Activated CD8-positive, alpha-beta memory T cell treated with anti-CD3 and anti-CD28 coated beads, Interleukin-2, amount 10 ng/mL, durations not matched to agents 7 days and 5 days (primary cell): ENCODE measurements at regions not wholly inside any gene's neighbourhood (a gene's known extent, or its start where the extent isn't known, plus 50 kb on each side); places are given as distances from the start of the nearest gene placed in this dataset.

ENCODE experiments used
- ATAC-seq: fragments of 150-1000 bp; cut with Tn5 transposase; one replicate; pipeline ENCODE4 v1.10.0; 2021; ENCODE audit warnings: moderate library complexity
- CTCF ChIA-PET: fragments of 350-600 bp; sonication (Branson Sonifier 250); formaldehyde crosslinking; loops from one replicate; lab custom pipeline; 2021; ENCODE audit warnings: antibody characterized with exemption; lab: Charles Lee
- DNase-seq: peaks from one replicate; pipeline ENCODE4 v3.0.0-alpha.2; 2020
- H3K27ac Mint-ChIP-seq: one replicate; pipeline ENCODE4 v1.8.0; 2021; ENCODE audit warnings: mild to moderate bottlenecking, mixed read lengths
- H3K27me3 Mint-ChIP-seq: one replicate; pipeline ENCODE4 v1.8.0; 2021; ENCODE audit warnings: mixed read lengths
- H3K36me3 Mint-ChIP-seq: one replicate; pipeline ENCODE4 v1.8.0; 2021; ENCODE audit warnings: mild to moderate bottlenecking, mixed read lengths
- H3K4me1 Mint-ChIP-seq: one replicate; pipeline ENCODE4 v1.8.0; 2021; ENCODE audit warnings: mixed read lengths
- H3K4me3 Mint-ChIP-seq: one replicate; pipeline ENCODE4 v1.8.0; 2021; ENCODE audit warnings: mild to moderate bottlenecking, moderate library complexity, mixed read lengths
- H3K9me3 Mint-ChIP-seq: one replicate; pipeline ENCODE4 v1.8.0; 2022; ENCODE audit warnings: low read depth, mixed read lengths

DNA sequence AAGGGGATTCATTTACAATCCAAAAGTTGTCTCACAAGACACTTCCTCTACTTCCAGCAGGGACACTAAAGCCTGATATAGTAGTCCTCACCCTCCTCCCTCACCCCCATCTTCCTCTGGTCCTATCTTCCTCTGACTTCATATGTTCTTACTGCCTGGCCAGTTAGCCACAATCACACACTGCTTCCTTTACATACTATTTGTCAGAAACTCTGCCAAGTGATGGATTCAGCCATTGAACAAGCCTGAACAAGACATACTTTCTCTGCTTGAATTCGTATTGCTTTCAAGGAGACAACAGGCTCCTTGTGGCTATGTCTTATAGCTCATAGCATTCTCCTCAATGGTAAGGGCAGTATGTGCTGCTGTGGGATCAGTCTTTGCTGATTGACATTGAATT is 672.2 kb downstream of the BCL11A start:
- CTCF ChIA-PET = no interaction called here
- ATAC-seq = no peak
- H3K36me3 Mint-ChIP-seq = no peaks in the 10 kb centered on the region
- DNase-seq = no peak
- no peaks in the 10 kb centered on the region for H3K27me3 Mint-ChIP-seq
- no peak overlapping the region for H3K27ac Mint-ChIP-seq
- peaks cover 2% of the 10 kb centered on the region for H3K4me1 Mint-ChIP-seq
- no peak overlapping the region for H3K4me3 Mint-ChIP-seq
- peaks cover 3% of the 10 kb centered on the region for H3K9me3 Mint-ChIP-seq

- ATAC-seq (no peak), DNase-seq (no peak)
- Mint-ChIP-seq H3K27me3 (no peaks in the 10 kb centered on the region), H3K4me3 (no peak overlapping the region), H3K27ac (no peak overlapping the region), H3K4me1 (no peaks in the 10 kb centered on the region), H3K9me3 (peaks cover 3% of the 10 kb centered on the region), H3K36me3 (no peaks in the 10 kb centered on the region)
- CTCF ChIA-PET = no interaction called here
These were observed 673.7 kb downstream of the BCL11A start for GRCh38 chr2:59879700-59880131.

- Mint-ChIP-seq H3K9me3 (peaks cover 3% of the 10 kb centered on the region), H3K27me3 (no peaks in the 10 kb centered on the region)
These were observed 677.6 kb downstream of the BCL11A start for GRCh38 chr2:59875836-59876235.

GRCh38 chr2:59874971-59875755 is 678.3 kb downstream of the BCL11A start:
- no peaks in the 10 kb centered on the region for H3K27me3 Mint-ChIP-seq
- peaks cover 3% of the 10 kb centered on the region for H3K9me3 Mint-ChIP-seq
- DNase-seq (no peak), ATAC-seq (no peak)
- H3K36me3 Mint-ChIP-seq = no peaks in the 10 kb centered on the region
- no peak overlapping the region for H3K27ac Mint-ChIP-seq
- CTCF ChIA-PET = no interaction called here
- H3K4me3 Mint-ChIP-seq = no peak overlapping the region
- no peaks in the 10 kb centered on the region for H3K4me1 Mint-ChIP-seq

More at GRCh38 chr2:59875836-59876235, 677.6 kb downstream of the BCL11A start:
- Mint-ChIP-seq H3K36me3 (no peaks in the 10 kb centered on the region), H3K27ac (no peak overlapping the region), H3K4me1 (no peaks in the 10 kb centered on the region), H3K4me3 (no peak overlapping the region)
- DNase-seq (no peak), ATAC-seq (no peak)
- CTCF ChIA-PET = no interaction called here

DNA sequence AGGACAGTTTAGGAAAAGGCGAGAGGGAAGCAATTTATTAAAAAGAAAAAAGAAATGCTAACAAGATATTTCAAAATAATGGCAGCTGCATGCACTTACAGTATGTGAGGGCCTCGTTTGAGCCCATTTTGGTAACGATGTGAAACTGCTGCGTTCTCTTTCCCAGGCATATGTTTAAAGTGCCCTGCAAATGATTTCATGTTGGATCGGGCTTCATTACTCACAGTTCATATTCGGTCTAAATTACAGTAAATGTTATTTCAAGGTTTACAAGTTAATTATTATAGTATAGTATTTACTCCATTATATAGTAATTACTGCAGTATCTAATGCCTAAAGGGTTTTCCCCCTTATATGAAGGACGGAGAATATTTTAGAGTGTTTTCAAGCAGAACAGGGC is 679.1 kb downstream of the BCL11A start:
- H3K36me3 Mint-ChIP-seq = no peaks in the 10 kb centered on the region
- peaks cover 3% of the 10 kb centered on the region for H3K9me3 Mint-ChIP-seq
- no peak overlapping the region for H3K4me3 Mint-ChIP-seq
- DNase-seq (no peak), ATAC-seq (no peak)
- CTCF ChIA-PET = no interaction called here
- H3K27me3 Mint-ChIP-seq = no peaks in the 10 kb centered on the region
- no peak overlapping the region for H3K27ac Mint-ChIP-seq
- H3K4me1 Mint-ChIP-seq = no peaks in the 10 kb centered on the region

DNA sequence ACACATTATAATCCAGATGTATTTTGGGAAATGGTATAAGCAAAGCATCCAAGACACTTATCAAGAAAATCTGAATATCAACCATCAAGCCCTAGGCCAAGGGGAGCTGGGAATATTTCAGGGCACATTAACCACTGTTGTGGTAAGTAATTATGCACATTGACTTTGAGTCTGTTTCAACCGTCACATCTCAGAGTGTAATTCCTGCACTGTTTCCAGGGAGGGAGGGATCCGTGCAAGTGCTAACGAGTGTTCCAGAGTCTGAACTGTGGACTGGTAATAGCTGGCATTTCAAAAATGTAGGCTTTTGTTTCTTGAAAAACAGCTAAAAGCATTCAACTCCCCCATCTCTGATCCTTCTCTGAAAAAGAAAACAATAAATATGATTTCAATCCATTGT is 681.6 kb downstream of the BCL11A start:
- Mint-ChIP-seq H3K4me1 (no peaks in the 10 kb centered on the region), H3K36me3 (no peaks in the 10 kb centered on the region), H3K9me3 (no peaks in the 10 kb centered on the region), H3K27me3 (no peaks in the 10 kb centered on the region), H3K27ac (no peak overlapping the region), H3K4me3 (no peak overlapping the region)
- ATAC-seq (no peak), DNase-seq (no peak)
- CTCF ChIA-PET = no interaction called here

GRCh38 chr2:59868981-59869380 is 684.5 kb downstream of the BCL11A start:
- Mint-ChIP-seq H3K4me3 (no peak overlapping the region), H3K9me3 (peaks cover under 1% of the 10 kb centered on the region), H3K27ac (no peak overlapping the region), H3K36me3 (no peaks in the 10 kb centered on the region), H3K27me3 (no peaks in the 10 kb centered on the region), H3K4me1 (no peaks in the 10 kb centered on the region)
- CTCF ChIA-PET = no interaction called here
- DNase-seq = no peak
- ATAC-seq = no peak

GRCh38 chr2:59866436-59866835 is 687.0 kb downstream of the BCL11A start:
- no peak for DNase-seq
- ATAC-seq = no peak
- CTCF ChIA-PET = no interaction called here
- no peaks in the 10 kb centered on the region for H3K4me1 Mint-ChIP-seq
- no peaks in the 10 kb centered on the region for H3K27me3 Mint-ChIP-seq
- H3K27ac Mint-ChIP-seq = no peak overlapping the region
- H3K4me3 Mint-ChIP-seq = no peak overlapping the region
- H3K36me3 Mint-ChIP-seq = no peaks in the 10 kb centered on the region
- peaks cover 6% of the 10 kb centered on the region for H3K9me3 Mint-ChIP-seq

GRCh38 chr2:59858540-59858939 is 694.9 kb downstream of the BCL11A start:
- Mint-ChIP-seq H3K4me1 (no peaks in the 10 kb centered on the region), H3K27me3 (no peaks in the 10 kb centered on the region), H3K9me3 (peaks cover 3% of the 10 kb centered on the region), H3K27ac (no peak overlapping the region), H3K36me3 (no peaks in the 10 kb centered on the region), H3K4me3 (no peak overlapping the region)
- ATAC-seq (no peak), DNase-seq (no peak)
- CTCF ChIA-PET = no interaction called here

GRCh38 chr2:59857109-59857508 is 696.3 kb downstream of the BCL11A start:
- no peaks in the 10 kb centered on the region for H3K4me1 Mint-ChIP-seq
- H3K36me3 Mint-ChIP-seq = no peaks in the 10 kb centered on the region
- peaks cover 1% of the 10 kb centered on the region for H3K9me3 Mint-ChIP-seq
- ATAC-seq (no peak), DNase-seq (no peak)
- H3K27me3 Mint-ChIP-seq = no peaks in the 10 kb centered on the region
- H3K4me3 Mint-ChIP-seq = no peak overlapping the region
- CTCF ChIA-PET = no interaction called here
- no peak overlapping the region for H3K27ac Mint-ChIP-seq

DNA sequence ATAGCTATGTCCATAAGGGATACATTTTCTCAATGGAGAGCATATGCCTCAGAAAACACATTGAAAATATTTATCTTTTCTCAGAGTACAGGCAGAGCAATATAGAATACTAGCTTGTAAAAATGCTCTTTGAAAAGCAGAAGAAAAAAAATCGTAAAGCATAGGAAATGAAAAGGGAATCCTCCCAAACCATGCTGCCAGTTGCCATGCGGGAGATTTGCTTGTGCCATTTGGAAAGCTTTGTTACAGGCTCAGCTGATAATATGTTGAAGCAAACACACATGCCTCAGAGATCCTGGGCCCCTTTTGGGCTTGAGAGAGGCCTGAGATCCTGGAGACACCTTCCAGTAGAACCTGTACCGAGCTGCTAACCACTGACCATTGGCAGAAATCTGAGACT is 697.1 kb downstream of the BCL11A start:
- DNase-seq = no peak
- CTCF ChIA-PET = no interaction called here
- no peak for ATAC-seq
- no peaks in the 10 kb centered on the region for H3K36me3 Mint-ChIP-seq
- no peaks in the 10 kb centered on the region for H3K4me1 Mint-ChIP-seq
- H3K4me3 Mint-ChIP-seq = no peak overlapping the region
- H3K27me3 Mint-ChIP-seq = no peaks in the 10 kb centered on the region
- no peaks in the 10 kb centered on the region for H3K9me3 Mint-ChIP-seq
- no peak overlapping the region for H3K27ac Mint-ChIP-seq

DNA sequence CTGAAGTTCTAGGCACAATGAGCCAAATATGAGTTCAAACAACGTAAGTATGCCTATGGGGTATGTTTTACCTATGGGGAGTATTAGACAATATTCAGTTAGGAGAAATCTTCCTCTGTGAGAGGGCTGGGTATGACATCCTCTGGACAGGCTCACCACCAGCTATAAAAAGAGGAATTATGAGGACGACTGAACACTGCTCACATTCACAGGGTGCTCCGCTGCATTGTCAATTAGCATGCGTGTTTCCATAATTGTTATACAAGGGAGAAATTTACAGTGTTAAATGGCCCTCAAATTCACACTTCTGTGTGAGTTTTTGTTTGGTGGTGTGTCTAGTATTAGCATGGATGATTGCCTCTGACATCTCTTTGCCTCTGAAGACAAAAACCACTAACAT is 700.4 kb downstream of the BCL11A start:
- H3K27ac Mint-ChIP-seq = no peak overlapping the region
- H3K27me3 Mint-ChIP-seq = no peaks in the 10 kb centered on the region
- no peaks in the 10 kb centered on the region for H3K4me1 Mint-ChIP-seq
- no peaks in the 10 kb centered on the region for H3K9me3 Mint-ChIP-seq
- CTCF ChIA-PET = no interaction called here
- ATAC-seq = no peak
- H3K4me3 Mint-ChIP-seq = no peak overlapping the region
- DNase-seq = no peak
- no peaks in the 10 kb centered on the region for H3K36me3 Mint-ChIP-seq

DNA sequence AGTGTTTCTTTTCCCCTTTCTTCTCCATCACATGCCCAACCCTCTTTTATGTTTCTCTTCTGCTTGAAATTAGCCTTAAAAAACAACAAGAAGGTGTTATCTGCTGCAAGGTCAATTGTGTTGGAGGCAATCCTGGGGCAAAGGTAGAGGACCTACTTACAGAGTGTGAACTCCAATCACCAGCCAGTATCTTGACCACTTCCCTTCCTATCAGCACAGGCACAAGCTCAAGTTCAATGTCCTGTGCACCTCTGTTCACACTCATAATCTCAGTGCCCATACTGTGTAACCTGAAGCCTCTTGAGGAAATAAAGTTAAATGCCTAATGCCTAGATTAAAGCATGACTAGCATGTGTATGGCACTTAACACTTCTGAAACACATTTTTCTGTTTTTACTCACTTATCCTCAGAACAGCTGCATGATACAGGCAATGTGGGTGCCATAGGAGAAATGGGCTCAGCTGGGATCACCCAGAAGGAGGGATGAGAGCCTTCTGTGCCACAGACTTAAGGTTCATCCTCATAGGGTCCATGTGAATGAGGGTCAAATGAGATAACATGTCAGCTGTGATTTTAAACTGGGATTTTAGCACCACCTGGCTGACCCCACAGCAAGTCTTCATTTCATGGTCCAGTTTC is 701.5 kb downstream of the BCL11A start:
- CTCF ChIA-PET = no interaction called here
- Mint-ChIP-seq H3K9me3 (no peaks in the 10 kb centered on the region), H3K36me3 (no peaks in the 10 kb centered on the region), H3K4me1 (no peaks in the 10 kb centered on the region), H3K4me3 (no peak overlapping the region), H3K27me3 (no peaks in the 10 kb centered on the region), H3K27ac (no peak overlapping the region)
- no peak for ATAC-seq
- DNase-seq = no peak

DNA sequence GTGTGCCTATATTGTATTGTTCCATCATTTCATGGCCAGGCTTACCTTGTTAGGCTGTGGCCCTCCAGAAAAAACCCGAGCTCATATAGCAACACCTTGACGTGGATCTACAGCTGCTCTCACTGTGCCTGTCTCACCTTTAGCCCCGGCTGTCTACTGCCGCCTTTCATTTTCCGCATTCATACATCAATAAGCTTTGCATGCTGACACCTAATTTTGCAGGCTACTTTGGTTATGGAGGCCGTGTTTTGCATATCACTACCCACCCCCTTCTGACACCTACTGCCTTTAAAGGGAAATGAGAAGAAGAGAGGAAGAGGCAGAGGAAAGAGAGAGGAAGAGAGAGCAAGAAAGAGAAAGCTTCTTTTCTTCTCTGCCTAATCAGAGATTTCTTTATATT is 702.9 kb downstream of the BCL11A start:
- DNase-seq = no peak
- Mint-ChIP-seq H3K4me3 (no peak overlapping the region), H3K27ac (no peak overlapping the region), H3K9me3 (no peaks in the 10 kb centered on the region), H3K27me3 (no peaks in the 10 kb centered on the region), H3K36me3 (no peaks in the 10 kb centered on the region), H3K4me1 (no peaks in the 10 kb centered on the region)
- CTCF ChIA-PET = no interaction called here
- no peak for ATAC-seq
